Spleen (tissue), 11 donors: ENCODE measurements at regions not wholly inside any gene's neighbourhood (a gene's known extent, or its start where the extent isn't known, plus 50 kb on each side); places are given as distances from the start of the nearest gene placed in this dataset.

ENCODE experiments used
- DNase-seq: peaks from one replicate; pipeline ENCODE4 v3.0.0-alpha.2; 2020
- H3K27ac ChIP-seq, 8 donors: fragments of 200-600 bp; sonication (generic) in 7 of 8; 1 replicate in 4 of 8; 2 replicates in 4 of 8; pipeline versions ENCODE4 v1.5.0 to v1.8.0; 2016 to 2021; ENCODE audit warnings: inconsistent platforms in 4 of 8, mild to moderate bottlenecking in 4 of 8, moderate library complexity in 1 of 8
- H3K27me3 ChIP-seq, 7 donors: fragments of 200-600 bp; sonication (generic) in 6 of 7; replicated peaks in 1 of 7; 1 replicate in 4 of 7; 2 replicates in 3 of 7; pipeline versions ENCODE4 v1.5.0 to v1.8.0; 2016 to 2021; ENCODE audit warnings: inconsistent platforms in 3 of 7, mild to moderate bottlenecking in 1 of 7
- H3K36me3 ChIP-seq, 6 donors: fragments of 200-600 bp; sonication (generic) in 5 of 6; 1 replicate in 4 of 6; 2 replicates in 2 of 6; pipeline versions ENCODE4 v1.5.0 to v1.8.0; 2016 to 2021; ENCODE audit warnings: inconsistent platforms in 2 of 6
- H3K4me1 ChIP-seq, 6 donors: fragments of 200-600 bp; sonication (generic) in 5 of 6; 1 replicate in 3 of 6; 2 replicates in 3 of 6; pipeline versions ENCODE4 v1.5.0 to v1.8.0; 2016 to 2021; ENCODE audit warnings: inconsistent platforms in 3 of 6
- H3K4me3 ChIP-seq, 8 donors: fragments of 200-600 bp; sonication (generic) in 7 of 8; 1 replicate in 4 of 8; 2 replicates in 4 of 8; pipeline versions ENCODE4 v1.5.0 to v1.8.0; 2016 to 2021; ENCODE audit warnings: inconsistent platforms in 4 of 8, mild to moderate bottlenecking in 4 of 8, moderate library complexity in 2 of 8
- H3K9me3 ChIP-seq, 8 donors: fragments of 200-600 bp; sonication (generic) in 7 of 8; 1 replicate in 4 of 8; 2 replicates in 4 of 8; pipeline versions ENCODE4 v1.5.0 to v1.8.0; 2016 to 2021; ENCODE audit warnings: inconsistent platforms in 4 of 8
- POLR2A ChIP-seq, 3 donors: fragments of 450-650 bp; IDR thresholded peaks; one replicate each; pipeline ENCODE4 v1.5.1; 2017; ENCODE audit warnings: antibody characterized with exemption in 3 of 3, mild to moderate bottlenecking in 1 of 3
- POLR2AphosphoS5 ChIP-seq, 3 donors: sonication (generic); formaldehyde crosslinking; IDR thresholded peaks; one replicate each; pipeline ENCODE4 v1.5.1; 2017; ENCODE audit warnings: antibody characterized with exemption in 3 of 3
- WGBS, 5 donors: extraction: QIAGEN DNeasy Blood & Tissue Kit in 3 of 5; methylation state at CpG; one replicate each; pipeline versions ENCODE4 v1.1.5 to v1.1.7; 2013 to 2018; 5-methylcytosine and 5-hydroxymethylcytosine counted together
- intact Hi-C: fragments of 100-400 bp; cut with DNase I; formaldehyde crosslinking; loops from one replicate; pipeline ENCODE4 v1.15.0; 2023; ENCODE audit warnings: low total_unique reads
- TF ChIP-seq, protein P1 (sequence below), 11 experiments: fragments of 200-600 bp in 7 of 11; fragments of 450-650 bp in 4 of 11; sonication (generic) in 4 of 11; IDR thresholded peaks in 8 of 11; conservative IDR thresholded peaks in 3 of 11; 1 replicate in 7 of 11; 2 replicates in 4 of 11; pipeline versions ENCODE4 v1.4.0 to v1.8.0; 2016 to 2021; ENCODE audit warnings: antibody characterized with exemption in 11 of 11, inconsistent platforms in 4 of 11, mild to moderate bottlenecking in 1 of 11
- donor health status: healthy with polysubstance abuse.
- donor health status: DM: no; HTN: no; CAD: no; lungs with moderate emphysema.
- donor health status: DM: no; HTN: no; CAD: no.
- donor health status: Bipolar disorder and iron deficiency.
- donor health status: healthy.
- donor health status: DM: no; HTN: no; CAD: no.
- donor health status: DM: yes; HTN: yes; CAD: no.

DNA sequence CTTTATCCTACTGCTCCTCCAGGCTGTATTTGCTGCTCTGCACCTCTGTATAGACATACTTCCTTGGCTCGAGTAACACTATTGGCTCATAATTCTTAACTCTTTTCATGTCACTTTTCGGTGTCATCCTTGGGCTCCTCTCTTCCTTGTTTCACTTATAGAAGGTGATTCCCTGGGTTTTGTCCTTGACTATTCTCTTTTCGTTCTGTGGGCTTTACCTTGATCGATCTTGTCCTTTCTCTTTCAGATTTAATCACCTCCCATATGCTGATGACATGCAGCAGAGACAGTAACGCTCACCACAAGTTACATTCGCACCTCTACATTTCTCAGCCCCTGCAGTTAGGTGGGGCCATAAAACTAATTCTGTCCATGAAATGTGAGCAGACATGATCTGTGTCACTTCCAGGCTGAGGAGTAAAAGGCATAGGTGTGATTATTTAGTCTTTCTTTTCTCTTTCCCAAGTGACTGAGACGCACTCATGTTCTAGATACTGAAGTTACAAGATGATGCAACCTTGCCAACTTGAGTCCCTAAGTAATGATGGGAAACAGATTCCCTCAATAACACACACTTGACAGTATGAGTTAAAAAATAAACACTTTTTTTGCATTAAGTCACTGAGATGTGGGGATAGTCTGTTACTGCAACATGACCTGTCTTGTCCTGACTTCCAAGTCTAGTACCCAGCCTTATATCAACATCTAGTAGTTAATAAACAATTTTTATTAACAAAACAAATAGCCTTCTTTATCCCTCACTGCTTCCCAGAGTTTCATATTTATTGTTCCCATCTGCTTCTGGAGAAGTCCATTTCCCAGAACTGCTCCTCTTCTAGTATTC, 49.9 kb upstream of the HAO2 start:
- DNase-seq, result no peak
- 65 to 81% (median 72%) methylated on average over 7 of the region's 7 CpGs for WGBS, 5 donors

More for the DNA sequence above, 49.9 kb upstream of the HAO2 start:
- H3K27me3 ChIP-seq, result peaks cover 0 to 6% (median 0%) of the 10 kb centered on the region in 7 donors
- no peaks in the 10 kb centered on the region for H3K36me3 ChIP-seq
- H3K9me3 ChIP-seq, result no peaks in the 10 kb centered on the region
- intact Hi-C loops, result no loop called here
- H3K4me1 ChIP-seq, result peaks cover 0 to 2% (median 0%) of the 10 kb centered on the region in 6 donors
- H3K4me3 ChIP-seq, result no peak overlapping the region
- H3K27ac ChIP-seq, result no peak overlapping the region
- TF ChIP-seq POLR2AphosphoS5 (IDR thresholded peaks at IDR 0.05) (no peak), POLR2A (IDR thresholded peaks at IDR 0.05) (no peak)
- TF ChIP-seq, protein P1, sequence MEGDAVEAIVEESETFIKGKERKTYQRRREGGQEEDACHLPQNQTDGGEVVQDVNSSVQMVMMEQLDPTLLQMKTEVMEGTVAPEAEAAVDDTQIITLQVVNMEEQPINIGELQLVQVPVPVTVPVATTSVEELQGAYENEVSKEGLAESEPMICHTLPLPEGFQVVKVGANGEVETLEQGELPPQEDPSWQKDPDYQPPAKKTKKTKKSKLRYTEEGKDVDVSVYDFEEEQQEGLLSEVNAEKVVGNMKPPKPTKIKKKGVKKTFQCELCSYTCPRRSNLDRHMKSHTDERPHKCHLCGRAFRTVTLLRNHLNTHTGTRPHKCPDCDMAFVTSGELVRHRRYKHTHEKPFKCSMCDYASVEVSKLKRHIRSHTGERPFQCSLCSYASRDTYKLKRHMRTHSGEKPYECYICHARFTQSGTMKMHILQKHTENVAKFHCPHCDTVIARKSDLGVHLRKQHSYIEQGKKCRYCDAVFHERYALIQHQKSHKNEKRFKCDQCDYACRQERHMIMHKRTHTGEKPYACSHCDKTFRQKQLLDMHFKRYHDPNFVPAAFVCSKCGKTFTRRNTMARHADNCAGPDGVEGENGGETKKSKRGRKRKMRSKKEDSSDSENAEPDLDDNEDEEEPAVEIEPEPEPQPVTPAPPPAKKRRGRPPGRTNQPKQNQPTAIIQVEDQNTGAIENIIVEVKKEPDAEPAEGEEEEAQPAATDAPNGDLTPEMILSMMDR (IDR thresholded peaks at IDR 0.05 in 8 of 11, conservative IDR thresholded peaks at IDR 0.05 in 3 of 11), result no peak
